BJ (cell line): ENCODE measurements at regions not wholly inside any gene's neighbourhood (a gene's known extent, or its start where the extent isn't known, plus 50 kb on each side); places are given as distances from the start of the nearest gene placed in this dataset.

Experiments
- CTCF ChIA-PET: fragments of 350-600 bp; formaldehyde crosslinking; extraction: SDS; loops from one replicate; lab custom pipeline; 2021; ENCODE audit warnings: antibody characterized with exemption, inconsistent platforms; lab: Yijun Ruan, JAX
- POLR2A ChIA-PET: fragments of 300-600 bp; sonication (Branson Sonifier 250); formaldehyde crosslinking; extraction: SDS; loops from one replicate; lab custom pipeline; 2021; ENCODE audit warnings: antibody characterized with exemption; lab: Charles Lee
- DNase-seq: peaks from one replicate; pipeline ENCODE4 v3.0.0-alpha.2; 2011; ENCODE audit warnings: low read depth
- H3K27me3 ChIP-seq: 2 replicates; pipeline ENCODE4 v1.6.0; 2011; ENCODE audit warnings: low read length; ENCODE audit not compliant: control insufficient read depth, insufficient read depth
- H3K36me3 ChIP-seq: 2 replicates; pipeline ENCODE4 v1.5.1; 2011; ENCODE audit warnings: low read length; ENCODE audit not compliant: control insufficient read depth, insufficient read depth
- H3K4me3 ChIP-seq: 2 replicates; pipeline ENCODE4 v1.5.1; 2011; ENCODE audit warnings: low read depth, mild to moderate bottlenecking, control low read depth, low read length
- TF ChIP-seq, protein P1 (sequence below): IDR thresholded peaks from 2 replicates; pipeline ENCODE4 v1.5.1; 2011; ENCODE audit warnings: low read depth, mild to moderate bottlenecking, control low read depth, inconsistent platforms, low read length, moderate library complexity; ENCODE audit not compliant: insufficient read depth

DNA sequence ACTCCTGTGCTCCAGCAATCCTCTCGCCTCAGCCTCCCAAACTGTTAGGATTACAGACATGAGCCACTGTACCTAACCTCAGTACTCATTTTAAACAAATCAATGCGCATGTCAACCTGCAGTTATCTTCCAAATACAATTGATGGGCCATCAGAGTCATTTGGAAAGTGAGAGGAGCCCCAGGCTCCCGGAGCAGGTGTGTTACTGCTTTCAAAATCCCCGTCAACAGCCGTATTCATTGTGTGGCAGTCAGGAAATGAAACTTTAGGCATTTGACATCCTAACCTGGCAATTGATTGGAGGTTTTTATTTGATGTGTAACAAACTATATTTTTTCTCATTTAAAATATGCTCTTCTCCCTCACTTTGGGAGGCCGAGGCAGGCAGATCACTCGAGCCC lies 623.6 kb upstream of the TENM3 start:
- Histone ChIP-seq H3K36me3 (no peaks in the 10 kb centered on the region), H3K27me3 (no peaks in the 10 kb centered on the region), H3K4me3 (no peak overlapping the region)
- TF ChIP-seq, protein P1, sequence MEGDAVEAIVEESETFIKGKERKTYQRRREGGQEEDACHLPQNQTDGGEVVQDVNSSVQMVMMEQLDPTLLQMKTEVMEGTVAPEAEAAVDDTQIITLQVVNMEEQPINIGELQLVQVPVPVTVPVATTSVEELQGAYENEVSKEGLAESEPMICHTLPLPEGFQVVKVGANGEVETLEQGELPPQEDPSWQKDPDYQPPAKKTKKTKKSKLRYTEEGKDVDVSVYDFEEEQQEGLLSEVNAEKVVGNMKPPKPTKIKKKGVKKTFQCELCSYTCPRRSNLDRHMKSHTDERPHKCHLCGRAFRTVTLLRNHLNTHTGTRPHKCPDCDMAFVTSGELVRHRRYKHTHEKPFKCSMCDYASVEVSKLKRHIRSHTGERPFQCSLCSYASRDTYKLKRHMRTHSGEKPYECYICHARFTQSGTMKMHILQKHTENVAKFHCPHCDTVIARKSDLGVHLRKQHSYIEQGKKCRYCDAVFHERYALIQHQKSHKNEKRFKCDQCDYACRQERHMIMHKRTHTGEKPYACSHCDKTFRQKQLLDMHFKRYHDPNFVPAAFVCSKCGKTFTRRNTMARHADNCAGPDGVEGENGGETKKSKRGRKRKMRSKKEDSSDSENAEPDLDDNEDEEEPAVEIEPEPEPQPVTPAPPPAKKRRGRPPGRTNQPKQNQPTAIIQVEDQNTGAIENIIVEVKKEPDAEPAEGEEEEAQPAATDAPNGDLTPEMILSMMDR: no peak
- no peak for DNase-seq
- CTCF ChIA-PET: no interaction called here
- POLR2A ChIA-PET: no interaction called here

GRCh38 chr4:181637186-181638105 lies 605.8 kb upstream of the TENM3 start:
- POLR2A ChIA-PET: no interaction called here
- DNase-seq: no peak
- Histone ChIP-seq H3K27me3 (no peaks in the 10 kb centered on the region), H3K36me3 (no peaks in the 10 kb centered on the region), H3K4me3 (no peak overlapping the region)
- CTCF ChIA-PET: no interaction called here
- TF ChIP-seq, protein P1: no peak

- TF ChIP-seq, protein P1: no peak
- CTCF ChIA-PET: no interaction called here
- no peak for DNase-seq
- no peaks in the 10 kb centered on the region for H3K36me3 ChIP-seq
- no peaks in the 10 kb centered on the region for H3K27me3 ChIP-seq
- POLR2A ChIA-PET: no interaction called here
- no peak overlapping the region for H3K4me3 ChIP-seq
These were observed 599.7 kb upstream of the TENM3 start for GRCh38 chr4:181643466-181643865.

DNA sequence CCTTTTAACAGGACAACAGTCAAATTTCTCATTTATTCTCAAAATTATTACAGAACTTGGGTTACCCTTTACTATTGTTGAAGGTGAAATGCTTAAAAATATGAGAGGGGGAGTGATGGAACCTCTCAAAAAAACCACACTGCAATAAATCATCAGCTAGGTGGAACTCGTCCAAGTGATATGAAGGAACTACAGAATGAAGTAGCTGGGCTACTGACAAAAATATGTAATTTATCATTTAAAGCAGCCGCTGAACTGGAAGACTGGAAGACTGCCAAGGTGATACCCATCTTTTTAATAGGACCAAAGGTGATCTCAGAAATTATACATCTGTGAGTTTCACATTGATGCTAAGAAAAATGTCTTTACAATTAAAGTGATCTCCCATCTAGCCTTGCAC lies 597.7 kb upstream of the TENM3 start:
- POLR2A ChIA-PET: no interaction called here
- Histone ChIP-seq H3K27me3 (no peaks in the 10 kb centered on the region), H3K4me3 (no peak overlapping the region), H3K36me3 (no peaks in the 10 kb centered on the region)
- CTCF ChIA-PET: no interaction called here
- TF ChIP-seq, protein P1: no peak
- no peak for DNase-seq

GRCh38 chr4:181646864-181647263 lies 596.3 kb upstream of the TENM3 start:
- Histone ChIP-seq H3K4me3 (no peak overlapping the region), H3K27me3 (no peaks in the 10 kb centered on the region), H3K36me3 (no peaks in the 10 kb centered on the region)
- TF ChIP-seq, protein P1: no peak
- ChIA-PET POLR2A (no interaction called here), CTCF (no interaction called here)
- no peak for DNase-seq
